OCI-LY7 (cell line): ENCODE measurements at regions not wholly inside any gene's neighbourhood (a gene's known extent, or its start where the extent isn't known, plus 50 kb on each side); places are given as distances from the start of the nearest gene placed in this dataset.

Experiments used
- BruUV-seq: library from RNA; stranded (reverse); fragments of 400-500 nt; replicated peaks from 2 replicates; lab custom pipeline; 2021; lab: Mats Ljungman, UMichigan
- CTCF ChIA-PET: fragments of 300-600 bp; sonication (Branson Sonifier 250); formaldehyde crosslinking; loops from one replicate; lab custom pipeline; 2022; ENCODE audit warnings: antibody characterized with exemption; ENCODE audit not compliant: unreplicated experiment; lab: Charles Lee
- POLR2A ChIA-PET: fragments of 300-600 bp; sonication (Branson Sonifier 250); formaldehyde crosslinking; loops from one replicate; lab custom pipeline; 2022; ENCODE audit warnings: antibody characterized with exemption; lab: Charles Lee
- DNase-seq: peaks from one replicate; pipeline ENCODE4 v3.0.0-alpha.2; 2015; ENCODE audit warnings: low spot score
- H2AFZ ChIP-seq: fragments of 200-600 bp; sonication (generic), shearing (Covaris generic); 2 replicates; pipeline ENCODE4 v1.6.1; 2014; ENCODE audit warnings: mild to moderate bottlenecking, antibody characterized with exemption, low read length, moderate library complexity
- H3K27ac ChIP-seq: fragments of 200-600 bp; sonication (generic); 2 replicates; pipeline ENCODE4 v1.5.1; 2014; ENCODE audit warnings: mixed run types, low read depth, mild to moderate bottlenecking, moderate library complexity, low read length, inconsistent platforms; ENCODE audit not compliant: poor library complexity, severe bottlenecking
- H3K36me3 ChIP-seq: fragments of 200-600 bp; sonication (generic); 2 replicates; pipeline ENCODE4 v1.6.1; 2014; ENCODE audit warnings: mild to moderate bottlenecking, antibody characterized with exemption, low read length, moderate library complexity, mixed read lengths; ENCODE audit not compliant: insufficient read depth
- H3K4me1 ChIP-seq: fragments of 200-600 bp; sonication (generic); 2 replicates; pipeline ENCODE4 v1.5.1; 2014; ENCODE audit warnings: mild to moderate bottlenecking, low read length; ENCODE audit not compliant: insufficient read depth, poor library complexity, severe bottlenecking
- H3K4me2 ChIP-seq: fragments of 200-600 bp; sonication (generic); 2 replicates; pipeline ENCODE4 v1.6.1; 2014; ENCODE audit warnings: mild to moderate bottlenecking, low read length
- H3K4me3 ChIP-seq: fragments of 200-600 bp; sonication (generic); 2 replicates; pipeline ENCODE4 v1.5.1; 2014; ENCODE audit warnings: mild to moderate bottlenecking, low read depth, low read length; ENCODE audit not compliant: poor library complexity, severe bottlenecking
- H3K79me2 ChIP-seq: fragments of 200-600 bp; sonication (generic); 2 replicates; pipeline ENCODE4 v1.6.1; 2016; ENCODE audit warnings: low read depth, mild to moderate bottlenecking, low read length, moderate library complexity, mixed read lengths; ENCODE audit not compliant: insufficient read depth
- H3K9me2 ChIP-seq: fragments of 200-600 bp; sonication (generic); 2 replicates; pipeline ENCODE4 v1.6.1; 2016; ENCODE audit warnings: mild to moderate bottlenecking, low read length, mixed read lengths; ENCODE audit not compliant: insufficient read depth
- H3K9me3 ChIP-seq: fragments of 200-600 bp; sonication (generic); 2 replicates; pipeline ENCODE4 v1.6.1; 2014; ENCODE audit warnings: mild to moderate bottlenecking, mixed run types, low read length, mixed read lengths
- H4K20me1 ChIP-seq: fragments of 200-600 bp; sonication (generic); 2 replicates; pipeline ENCODE4 v1.6.1; 2014; ENCODE audit warnings: mild to moderate bottlenecking, antibody characterized with exemption, low read length, moderate library complexity, mixed read lengths; ENCODE audit not compliant: insufficient read depth
- CTCF ChIP-seq: fragments of 200-600 bp; sonication (generic); conservative IDR thresholded peaks from 2 replicates; pipeline ENCODE4 v1.5.1; 2014; ENCODE audit warnings: mild to moderate bottlenecking, antibody characterized with exemption, low read length, moderate library complexity, mixed read lengths
- EZH2phosphoT487 ChIP-seq: fragments of 200-600 bp; sonication (generic); IDR thresholded peaks from 2 replicates; pipeline ENCODE4 v1.6.1; 2018; ENCODE audit warnings: low read depth, borderline replicate concordance, mild to moderate bottlenecking, mixed run types, antibody characterized with exemption, low read length, moderate library complexity, mixed read lengths
- intact Hi-C: fragments of 100-400 bp; cut with micrococcal nuclease; formaldehyde crosslinking; loops from one replicate; pipeline ENCODE4 v1.10.0; 2022; ENCODE audit not compliant: unreplicated experiment

DNA sequence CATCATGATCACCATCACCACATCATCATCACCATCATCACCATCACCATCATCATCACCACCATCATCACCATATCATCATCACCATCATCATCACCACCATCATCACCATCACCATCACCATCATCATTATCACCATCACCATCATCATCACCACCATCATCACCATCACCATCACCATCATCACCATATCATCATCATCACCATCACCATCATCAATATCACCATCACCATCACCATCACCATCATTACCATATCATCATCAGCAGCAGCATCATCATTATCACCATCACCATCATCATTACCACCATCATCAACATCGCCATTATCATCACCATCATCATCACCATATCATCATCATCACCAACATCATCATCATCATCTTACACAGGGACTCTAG is 351.1 kb downstream of the MIAT start:
- Histone ChIP-seq H3K9me2 (no peaks in the 10 kb centered on the region), H3K9me3 (no peaks in the 10 kb centered on the region), H3K79me2 (no peaks in the 10 kb centered on the region), H3K36me3 (no peaks in the 10 kb centered on the region), H4K20me1 (no peaks in the 10 kb centered on the region), H3K4me2 (no peak overlapping the region), H3K27ac (no peak overlapping the region), H2AFZ (no peak overlapping the region), H3K4me1 (no peaks in the 10 kb centered on the region), H3K4me3 (no peak overlapping the region)
- no peak for TF ChIP-seq CTCF
- no peak for TF ChIP-seq EZH2phosphoT487
- no TSS peak for BruUV-seq
- CTCF ChIA-PET, result no interaction called here
- POLR2A ChIA-PET, result no interaction called here
- DNase-seq, result no peak
- intact Hi-C loops, result no loop called here

GRCh38 chr22:27011133-27011532 is 353.7 kb downstream of the MIAT start:
- CTCF ChIA-PET, result no interaction called here
- no peaks in the 10 kb centered on the region for H3K9me2 ChIP-seq
- POLR2A ChIA-PET, result no interaction called here
- H3K27ac ChIP-seq, result no peak overlapping the region
- DNase-seq, result no peak
- no peak overlapping the region for H2AFZ ChIP-seq
- H3K9me3 ChIP-seq, result no peaks in the 10 kb centered on the region
- no peaks in the 10 kb centered on the region for H4K20me1 ChIP-seq
- BruUV-seq, result no TSS peak
- no peaks in the 10 kb centered on the region for H3K36me3 ChIP-seq
- H3K4me1 ChIP-seq, result no peaks in the 10 kb centered on the region
- no peaks in the 10 kb centered on the region for H3K79me2 ChIP-seq
- H3K4me2 ChIP-seq, result no peak overlapping the region
- intact Hi-C loops, result no loop called here
- H3K4me3 ChIP-seq, result no peak overlapping the region
- TF ChIP-seq CTCF (no peak), EZH2phosphoT487 (no peak)

GRCh38 chr22:27011717-27012116 is 354.3 kb downstream of the MIAT start:
- ChIA-PET POLR2A (no interaction called here), CTCF (no interaction called here)
- Histone ChIP-seq H3K4me3 (no peak overlapping the region), H2AFZ (no peak overlapping the region), H3K9me3 (no peaks in the 10 kb centered on the region), H3K4me1 (no peaks in the 10 kb centered on the region), H3K36me3 (no peaks in the 10 kb centered on the region), H3K9me2 (no peaks in the 10 kb centered on the region), H3K79me2 (no peaks in the 10 kb centered on the region), H4K20me1 (no peaks in the 10 kb centered on the region), H3K27ac (no peak overlapping the region), H3K4me2 (no peak overlapping the region)
- intact Hi-C loops, result no loop called here
- DNase-seq, result no peak
- no peak for TF ChIP-seq EZH2phosphoT487
- no peak for TF ChIP-seq CTCF
- BruUV-seq, result no TSS peak
